ENCODE measurements at regions not wholly inside any gene's neighbourhood (a gene's known extent, or its start where the extent isn't known, plus 50 kb on each side); places are given as distances from the start of the nearest gene placed in this dataset.

DNA sequence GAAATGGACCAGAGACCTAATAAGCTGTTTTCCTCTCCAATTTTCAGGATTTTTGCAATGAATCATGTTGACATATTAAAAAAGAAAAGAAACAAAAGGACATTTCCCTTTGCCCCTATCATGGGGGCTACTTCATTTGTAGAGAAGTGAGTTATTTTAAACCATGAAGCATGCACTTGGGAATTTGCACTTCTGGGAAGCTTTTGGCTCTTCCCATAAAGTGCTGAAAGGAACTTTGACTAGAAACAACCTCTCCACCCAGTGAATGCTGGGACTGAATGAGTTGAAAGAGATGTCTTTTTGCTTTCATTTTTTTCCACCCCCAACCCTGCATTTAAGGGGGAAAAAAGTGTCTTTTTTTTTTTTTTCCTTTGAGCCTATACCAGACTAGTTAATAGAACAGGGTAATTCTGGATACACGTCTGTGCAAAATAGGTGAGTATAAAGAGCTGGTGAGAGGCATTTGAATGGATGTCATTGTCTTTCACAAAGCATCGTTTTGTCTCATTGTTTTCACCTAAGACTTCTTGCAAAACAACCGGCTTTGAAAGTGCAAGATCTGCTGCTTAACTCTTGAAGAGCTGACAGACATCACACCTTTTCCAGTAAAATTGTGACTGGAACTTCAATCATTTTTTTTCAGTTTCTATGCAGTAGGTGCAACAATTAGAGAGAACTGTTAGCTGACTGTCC is 138.7 kb upstream of the BACH2 start:
- no peak for DNase-seq
- Histone ChIP-seq H3K4me3 (ENCODE audit: low read depth in 2 of 2, low read length in 1 of 2) (no peak overlapping the region), H3F3A (replicated peaks; ENCODE audit: insufficient read depth) (no peaks in the 10 kb centered on the region), H3K9me2 (no peaks in the 10 kb centered on the region), H3K36me3 (replicated peaks in 1 of 2; ENCODE audit: control insufficient read depth in 1 of 2, insufficient read depth in 2 of 2, low read length in 1 of 2) (no peaks in the 10 kb centered on the region), H3K9ac (no peak overlapping the region), H3K4me2 (no peak overlapping the region), H3K27me3 (ENCODE audit: insufficient read depth) (no peaks in the 10 kb centered on the region), H3K9me3 (no peaks in the 10 kb centered on the region), H3K79me2 (ENCODE audit: insufficient read depth) (no peaks in the 10 kb centered on the region), H3K27ac (ENCODE audit: low read depth in 2 of 2, low read length in 1 of 2) (no peak overlapping the region), H4K20me1 (ENCODE audit: insufficient read depth) (no peaks in the 10 kb centered on the region), H3K4me1 (ENCODE audit: control insufficient read depth in 1 of 2, insufficient read depth in 2 of 2, low read depth in 1 of 2, low read length in 1 of 2) (peaks cover 0 to 6% of the 10 kb centered on the region in 2 experiments; a peak in 1 of 4 replicates), H2AFZ (ENCODE audit: low read depth) (no peak overlapping the region)
- WGBS (ENCODE audit: low lambda C conversion rate): 39% methylated on average over 3 of the region's 3 CpGs
- TF ChIP-seq SMC3 (IDR thresholded peaks at IDR 0.05; ENCODE audit: low read depth, low read length) (no peak), RXRA (IDR thresholded peaks at IDR 0.05; ENCODE audit: borderline replicate concordance, low read depth) (no peak), JUND (IDR thresholded peaks at IDR 0.05) (no peak), NRF1 (IDR thresholded peaks at IDR 0.05; ENCODE audit: low read depth, low read length) (no peak), GATA2 (CRISPR knock-in tag; IDR thresholded peaks at IDR 0.05) (no peak), TCF12 (IDR thresholded peaks at IDR 0.05) (no peak), ZBTB33 (IDR thresholded peaks at IDR 0.05; ENCODE audit: borderline replicate concordance, low read depth) (no peak), SIN3A (IDR thresholded peaks at IDR 0.05; ENCODE audit: borderline replicate concordance, low read depth, low read length) (no peak), MXI1 (IDR thresholded peaks at IDR 0.05; ENCODE audit: low read depth, low read length) (no peak), RCOR1 (IDR thresholded peaks at IDR 0.05; ENCODE audit: low read length) (no peak), NFIC (IDR thresholded peaks at IDR 0.05; ENCODE audit: borderline replicate concordance) (no peak), EZH2phosphoT487 (IDR thresholded peaks at IDR 0.05; ENCODE audit: borderline replicate concordance, low read depth) (no peak), CTCF (IDR thresholded peaks at IDR 0.05) (no peak), FOXM1 (IDR thresholded peaks at IDR 0.05; ENCODE audit: low read depth) (no peak), CHD2 (IDR thresholded peaks at IDR 0.05; ENCODE audit: low read length, partially characterized antibody) (no peak), EP300 (IDR thresholded peaks at IDR 0.05; ENCODE audit: borderline replicate concordance in 1 of 2, low read depth in 1 of 2, low read length in 1 of 2) (no peak)
- TF ChIP-seq, protein P1, sequence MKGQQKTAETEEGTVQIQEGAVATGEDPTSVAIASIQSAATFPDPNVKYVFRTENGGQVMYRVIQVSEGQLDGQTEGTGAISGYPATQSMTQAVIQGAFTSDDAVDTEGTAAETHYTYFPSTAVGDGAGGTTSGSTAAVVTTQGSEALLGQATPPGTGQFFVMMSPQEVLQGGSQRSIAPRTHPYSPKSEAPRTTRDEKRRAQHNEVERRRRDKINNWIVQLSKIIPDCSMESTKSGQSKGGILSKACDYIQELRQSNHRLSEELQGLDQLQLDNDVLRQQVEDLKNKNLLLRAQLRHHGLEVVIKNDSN (IDR thresholded peaks at IDR 0.05; ENCODE audit: borderline replicate concordance, low read depth): no peak
- TF ChIP-seq, protein P2, sequence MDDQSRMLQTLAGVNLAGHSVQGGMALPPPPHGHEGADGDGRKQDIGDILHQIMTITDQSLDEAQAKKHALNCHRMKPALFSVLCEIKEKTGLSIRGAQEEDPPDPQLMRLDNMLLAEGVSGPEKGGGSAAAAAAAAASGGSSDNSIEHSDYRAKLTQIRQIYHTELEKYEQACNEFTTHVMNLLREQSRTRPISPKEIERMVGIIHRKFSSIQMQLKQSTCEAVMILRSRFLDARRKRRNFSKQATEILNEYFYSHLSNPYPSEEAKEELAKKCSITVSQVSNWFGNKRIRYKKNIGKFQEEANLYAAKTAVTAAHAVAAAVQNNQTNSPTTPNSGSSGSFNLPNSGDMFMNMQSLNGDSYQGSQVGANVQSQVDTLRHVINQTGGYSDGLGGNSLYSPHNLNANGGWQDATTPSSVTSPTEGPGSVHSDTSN (IDR thresholded peaks at IDR 0.05): no peak
- TF ChIP-seq, protein P3, sequence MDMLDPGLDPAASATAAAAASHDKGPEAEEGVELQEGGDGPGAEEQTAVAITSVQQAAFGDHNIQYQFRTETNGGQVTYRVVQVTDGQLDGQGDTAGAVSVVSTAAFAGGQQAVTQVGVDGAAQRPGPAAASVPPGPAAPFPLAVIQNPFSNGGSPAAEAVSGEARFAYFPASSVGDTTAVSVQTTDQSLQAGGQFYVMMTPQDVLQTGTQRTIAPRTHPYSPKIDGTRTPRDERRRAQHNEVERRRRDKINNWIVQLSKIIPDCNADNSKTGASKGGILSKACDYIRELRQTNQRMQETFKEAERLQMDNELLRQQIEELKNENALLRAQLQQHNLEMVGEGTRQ (IDR thresholded peaks at IDR 0.05; ENCODE audit: borderline replicate concordance, low read depth, low read length): no peak
- ChIA-PET CTCF (interaction anchor here (0.8 to 3.2 kb wide), 3 partner anchors 20 to 495 kb away, joined by 3 to 11 read pairs (median 6); no protein-coding TSS in a partner anchor), POLR2A (no interaction called here)
